DMS 273 (cell line): ENCODE measurements at regions not wholly inside any gene's neighbourhood (a gene's known extent, or its start where the extent isn't known, plus 50 kb on each side); places are given as distances from the start of the nearest gene placed in this dataset.
"Not testable (repeated sequence)": the region's sequence is repeated elsewhere in the genome, so short reads cannot be mapped to it uniquely, and the experiment has no call there.

Source experiments
- DNase-seq: peaks from one replicate; lab custom pipeline; 2025; ENCODE audit not compliant: unreplicated experiment; lab: John Stamatoyannopoulos, UW

- no peak for DNase-seq
Measured at GRCh38 chr18:28768791-28769768, 592.1 kb upstream of the CDH2 start.

GRCh38 chr18:28767727-28768211 is 590.8 kb upstream of the CDH2 start:
- no peak for DNase-seq

- DNase-seq, result no peak
Measured at GRCh38 chr18:28767201-28767600, 590.3 kb upstream of the CDH2 start.

- DNase-seq, result no peak
Measured at GRCh38 chr18:28766721-28767120, 589.8 kb upstream of the CDH2 start.

- no peak for DNase-seq
Measured at GRCh38 chr18:28766027-28766426, 589.1 kb upstream of the CDH2 start.

GRCh38 chr18:28760299-28760698 is 583.4 kb upstream of the CDH2 start:
- DNase-seq, result no peak

- no peak for DNase-seq
Measured at GRCh38 chr18:28757466-28758008, 580.6 kb upstream of the CDH2 start.

- no peak for DNase-seq
Measured at GRCh38 chr18:28743115-28743514, 566.2 kb upstream of the CDH2 start.

GRCh38 chr18:28740575-28740974 is 563.6 kb upstream of the CDH2 start:
- DNase-seq, result no peak

- DNase-seq, result no peak
Measured at GRCh38 chr18:28736951-28737350, 560.0 kb upstream of the CDH2 start.

- DNase-seq, result no peak
Measured at GRCh38 chr18:28736223-28736622, 559.3 kb upstream of the CDH2 start.

GRCh38 chr18:28735731-28736130 is 558.8 kb upstream of the CDH2 start:
- DNase-seq, result no peak

- DNase-seq, result no peak
Measured at GRCh38 chr18:28729321-28729720, 552.4 kb upstream of the CDH2 start.

- DNase-seq, result no peak
Measured at GRCh38 chr18:28728891-28729290, 552.0 kb upstream of the CDH2 start.

- not testable (repeated sequence) for DNase-seq
Measured at GRCh38 chr18:28727189-28727588, 550.3 kb upstream of the CDH2 start.

GRCh38 chr18:28725876-28726275 is 548.9 kb upstream of the CDH2 start:
- no peak for DNase-seq

GRCh38 chr18:28723506-28723905 is 546.6 kb upstream of the CDH2 start:
- DNase-seq, result no peak

GRCh38 chr18:28718696-28719095 is 541.8 kb upstream of the CDH2 start:
- no peak for DNase-seq

GRCh38 chr18:28716338-28716737 is 539.4 kb upstream of the CDH2 start:
- no peak for DNase-seq

GRCh38 chr18:28715206-28715605 is 538.3 kb upstream of the CDH2 start:
- DNase-seq, result no peak

- no peak for DNase-seq
Measured at GRCh38 chr18:28714498-28714897, 537.6 kb upstream of the CDH2 start.

GRCh38 chr18:28712796-28713425 is 536.0 kb upstream of the CDH2 start:
- DNase-seq, result no peak
